K562 (cell line): ENCODE measurements at regions not wholly inside any gene's neighbourhood (a gene's known extent, or its start where the extent isn't known, plus 50 kb on each side); places are given as distances from the start of the nearest gene placed in this dataset.

Experiments
- ATAC-seq: fragments of 200-7000 bp; cut with Tn5 transposase; 3 replicates; pipeline ENCODE4 v1.9.1; 2020; ENCODE audit warnings: moderate library complexity
- BruUV-seq: library from RNA; stranded (reverse); fragments of 400-500 nt; replicated peaks from 2 replicates; lab custom pipeline; 2021; lab: Mats Ljungman, UMichigan
- CTCF ChIA-PET: fragments of 300-600 bp; formaldehyde crosslinking; extraction: SDS; loops from one replicate; lab custom pipeline; 2021; ENCODE audit warnings: low intra/inter-chr PET ratio; lab: Yijun Ruan, JAX
- POLR2A ChIA-PET: fragments of 300-600, 350-650 bp; sonication (Branson Sonifier 250); formaldehyde crosslinking; extraction: SDS; loops from one replicate; lab custom pipeline; 2021; ENCODE audit warnings: antibody characterized with exemption, inconsistent platforms; lab: Yijun Ruan, JAX
- DNase-seq, 4 experiments: peaks; one replicate each; pipeline versions ENCODE4 v3.0.0 to v3.0.0-alpha.2; 2011 to 2018; ENCODE audit warnings: low spot score in 3 of 4, mixed read lengths in 3 of 4; ENCODE audit errors: extremely low read depth in 1 of 4
- FAIRE-seq: peaks from 2 replicates; lab custom pipeline; 2011; peaks lifted over from hg19 to GRCh38; lab: Jason Lieb, UNC
- H2AFZ ChIP-seq: 2 replicates; pipeline ENCODE4 v1.6.0; 2011; ENCODE audit warnings: low read depth, low read length, control low read depth, inconsistent platforms
- H3K27ac ChIP-seq: fragments of 200-600 bp; 3 replicates; pipeline ENCODE4 v1.8.0; 2011; ENCODE audit warnings: low read depth, mild to moderate bottlenecking, control low read depth, inconsistent platforms, low read length, moderate library complexity, mixed read lengths; ENCODE audit errors: extremely low read depth
- H3K27me3 ChIP-seq, 2 experiments: fragments of 300-600 bp in 1 of 2; 2 replicates in 1 of 2; 3 replicates in 1 of 2; pipeline versions ENCODE4 v1.6.0 to v1.8.0; 2011; ENCODE audit warnings: inconsistent platforms in 2 of 2, low read length in 2 of 2, mild to moderate bottlenecking in 1 of 2, mixed read lengths in 1 of 2, moderate library complexity in 1 of 2; ENCODE audit not compliant: control insufficient read depth in 2 of 2, insufficient read depth in 2 of 2
- H3K36me3 ChIP-seq: fragments of 300-600 bp; 3 replicates; pipeline ENCODE4 v1.8.0; 2011; ENCODE audit warnings: mild to moderate bottlenecking, low read length, inconsistent platforms; ENCODE audit not compliant: control insufficient read depth, insufficient read depth
- H3K4me1 ChIP-seq, 2 experiments: fragments of 200-600 bp in 1 of 2; replicated peaks in 1 of 2; 2 replicates in 1 of 2; 3 replicates in 1 of 2; pipeline versions ENCODE4 v1.5.1 to v1.8.0; 2011; ENCODE audit warnings: inconsistent platforms in 2 of 2, low read length in 2 of 2, mild to moderate bottlenecking in 1 of 2, mixed read lengths in 1 of 2, moderate library complexity in 1 of 2; ENCODE audit not compliant: control insufficient read depth in 2 of 2, insufficient read depth in 2 of 2
- H3K4me2 ChIP-seq: 2 replicates; pipeline ENCODE4 v1.6.1; 2011; ENCODE audit warnings: low read length, control low read depth, inconsistent platforms, mixed read lengths; ENCODE audit not compliant: insufficient read depth
- H3K4me3 ChIP-seq: fragments of 200-600 bp; sonication (generic), shearing (Covaris generic); 2 replicates; pipeline ENCODE4 v1.5.1; 2016; ENCODE audit warnings: control low read depth, inconsistent platforms
- H3K79me2 ChIP-seq: fragments of 200-600 bp; 3 replicates; pipeline ENCODE4 v1.8.0; 2011; ENCODE audit warnings: low read length, inconsistent platforms; ENCODE audit not compliant: control insufficient read depth, insufficient read depth
- H3K9ac ChIP-seq, 2 experiments: 2 replicates each; pipeline versions ENCODE4 v1.6.0 to v1.6.1; 2011; ENCODE audit warnings: low read depth in 2 of 2, low read length in 2 of 2, control low read depth in 1 of 2, inconsistent platforms in 1 of 2, mild to moderate bottlenecking in 1 of 2, mixed read lengths in 1 of 2; ENCODE audit not compliant: insufficient read depth in 1 of 2
- H3K9me1 ChIP-seq: one replicate; pipeline ENCODE4 v1.6.0; 2011; ENCODE audit warnings: inconsistent platforms, mild to moderate bottlenecking, low read length, moderate library complexity; ENCODE audit not compliant: control insufficient read depth, insufficient read depth
- H3K9me3 ChIP-seq: replicated peaks from 2 replicates; pipeline ENCODE4 v1.5.1; 2011; ENCODE audit warnings: low read depth, low read length, inconsistent platforms; ENCODE audit not compliant: control insufficient read depth, insufficient read depth
- H4K20me1 ChIP-seq: replicated peaks from 2 replicates; pipeline ENCODE4 v1.6.1; 2011; ENCODE audit warnings: low read length, inconsistent platforms, mixed read lengths; ENCODE audit not compliant: control insufficient read depth, insufficient read depth
- ARID4B ChIP-seq: sonication (generic); formaldehyde crosslinking; IDR thresholded peaks from 2 replicates; pipeline ENCODE4 v1.8.0; 2022; ENCODE audit warnings: mild to moderate bottlenecking, missing genetic modification reagents
- CBFA2T2 ChIP-seq: fragments of 450-650 bp; conservative IDR thresholded peaks from 2 replicates; pipeline ENCODE4 v1.6.1; 2017; ENCODE audit warnings: mild to moderate bottlenecking
- CBX8 ChIP-seq: fragments of 200-600 bp; sonication (generic); IDR thresholded peaks from 2 replicates; pipeline ENCODE4 v1.6.1; 2012; ENCODE audit warnings: borderline replicate concordance, mixed run types, low read depth, mild to moderate bottlenecking, moderate library complexity, mixed read lengths, low read length, control low read depth, inconsistent platforms; ENCODE audit not compliant: poor library complexity, severe bottlenecking; ENCODE audit errors: extremely low read depth
- CXXC5 ChIP-seq: fragments of 250-450 bp; sonication (Bioruptor Pico); IDR thresholded peaks from 2 replicates; pipeline ENCODE4 v1.8.0; 2022; ENCODE audit warnings: inconsistent platforms, mild to moderate bottlenecking, moderate library complexity
- ID3 ChIP-seq, 2 experiments: fragments of 250-450 bp in 1 of 2; fragments of 450-650 bp in 1 of 2; sonication (Bioruptor Pico) in 1 of 2; IDR thresholded peaks; 2 replicates each; pipeline versions ENCODE4 v1.6.1 to v1.8.0; 2016 to 2021; ENCODE audit warnings: mild to moderate bottlenecking in 2 of 2, moderate library complexity in 2 of 2, missing compliant biosample characterization in 1 of 2, missing genetic modification characterization in 1 of 2
- KAT7 ChIP-seq: sonication (generic); formaldehyde crosslinking; IDR thresholded peaks from 2 replicates; pipeline ENCODE4 v1.8.0; 2022; ENCODE audit warnings: missing genetic modification reagents, mild to moderate bottlenecking, borderline replicate concordance
- TBL1XR1 ChIP-seq, 2 experiments: IDR thresholded peaks; 2 replicates each; pipeline ENCODE4 v1.6.1; 2012; ENCODE audit warnings: improper control_type of control experiment in 2 of 2, low read length in 2 of 2, mild to moderate bottlenecking in 1 of 2
- ZBTB26 ChIP-seq: fragments of 450-650 bp; formaldehyde crosslinking; IDR thresholded peaks from 2 replicates; pipeline ENCODE4 v1.4.0; 2022; ENCODE audit warnings: missing genetic modification characterization
- WGBS: fragments of 100-300 bp; shearing (Covaris generic); methylation state at CpG from one replicate; pipeline ENCODE4 v1.1.6; 2016; ENCODE audit warnings: low coverage, mixed read lengths; ENCODE audit not compliant: insufficient coverage; ENCODE audit errors: missing lambda C conversion rate; 5-methylcytosine and 5-hydroxymethylcytosine counted together
- in situ Hi-C: fragments of 300-500 bp; cut with MboI; formaldehyde crosslinking; loops from 4 replicates; pipeline ENCODE4 v1.15.0; 2018; ENCODE audit warnings: inconsistent platforms, mixed read lengths
- intact Hi-C: fragments of 100-400 bp; cut with micrococcal nuclease; formaldehyde crosslinking; loops from 2 replicates; pipeline ENCODE4 v1.14.2; 2022

GRCh38 chr6:167229586-167229985 lies 61.5 kb upstream of the UNC93A start:
- FAIRE-seq, result no peak
- Histone ChIP-seq H3K9me3 (no peaks in the 10 kb centered on the region), H3K27ac (no peak overlapping the region)
- 4% methylated on average over 4 of the region's 4 CpGs for WGBS
- TF ChIP-seq ZBTB26 (CRISPR knock-in tag) (no peak), CXXC5 (CRISPR knock-in tag) (no peak)
- TF ChIP-seq, all 486 proteins: peak for 0
- in situ Hi-C loops (no loop called here), intact Hi-C loops (no loop called here)
- DNase-seq, result no peak
- Histone ChIP-seq H3K36me3 (no peaks in the 10 kb centered on the region), H3K4me3 (no peak overlapping the region), H2AFZ (no peak overlapping the region), H3K79me2 (no peaks in the 10 kb centered on the region), H3K4me2 (no peak overlapping the region), H3K9ac (no peak overlapping the region), H3K27me3 (peaks cover 16 to 32% of the 10 kb centered on the region in 2 experiments), H3K9me1 (no peaks in the 10 kb centered on the region), H4K20me1 (no peaks in the 10 kb centered on the region; the same call in 1 of the 2 replicates), H3K4me1 (no peaks in the 10 kb centered on the region)
- no TSS peak for BruUV-seq
- ATAC-seq, result no peak
- POLR2A ChIA-PET, result interaction anchor here (1.8 kb wide), 1 partner anchor 18 kb away, joined by 4 read pairs; no protein-coding TSS in a partner anchor
- CTCF ChIA-PET, result no interaction called here

DNA sequence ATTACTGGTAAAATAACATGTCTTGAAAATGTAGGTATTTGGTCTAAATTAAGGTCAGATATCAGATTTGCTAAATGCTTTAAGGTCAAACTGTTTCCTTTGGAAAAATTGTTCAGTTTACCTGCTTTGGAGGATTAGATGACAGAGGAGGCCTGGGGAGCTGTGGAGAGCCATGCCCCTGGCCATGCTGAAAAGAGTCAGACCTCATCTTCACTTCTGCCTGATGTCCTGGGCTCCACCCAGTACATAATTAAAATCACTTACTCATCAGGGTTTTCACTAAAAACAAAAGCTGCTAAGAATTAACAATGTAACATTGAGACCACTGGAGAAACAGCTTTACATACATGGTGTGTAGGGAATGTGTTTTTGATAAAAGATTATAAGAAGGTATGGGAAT lies 60.8 kb upstream of the UNC93A start:
- no peak overlapping the region for H3K4me3 ChIP-seq
- CTCF ChIA-PET, result no interaction called here
- H3K4me2 ChIP-seq, result no peak overlapping the region
- H3K4me1 ChIP-seq, result peaks cover 0 to 2% of the 10 kb centered on the region in 2 experiments; a peak in 1 of 5 replicates
- intact Hi-C loops (no loop called here), in situ Hi-C loops (no loop called here)
- no peaks in the 10 kb centered on the region for H3K36me3 ChIP-seq
- no peak overlapping the region for H3K9ac ChIP-seq
- H4K20me1 ChIP-seq, result no peaks in the 10 kb centered on the region; the same call in 1 of the 2 replicates
- no TSS peak for BruUV-seq
- no peak for FAIRE-seq
- no peak overlapping the region for H2AFZ ChIP-seq
- no peaks in the 10 kb centered on the region for H3K9me1 ChIP-seq
- no peaks in the 10 kb centered on the region for H3K9me3 ChIP-seq
- H3K27me3 ChIP-seq, result peaks cover 13 to 37% of the 10 kb centered on the region in 2 experiments
- no peaks in the 10 kb centered on the region for H3K79me2 ChIP-seq
- no peak for ATAC-seq
- POLR2A ChIA-PET, result interaction anchor here (1.8 kb wide), 1 partner anchor 18 kb away, joined by 4 read pairs; no protein-coding TSS in a partner anchor
- DNase-seq, result no peak
- H3K27ac ChIP-seq, result no peak overlapping the region
- TF ChIP-seq ID3 (CRISPR knock-in tag; IDR thresholded peaks at IDR 0.05) (no peak), ID3 (tag; IDR thresholded peaks at IDR 0.05) (no peak), CBFA2T2 (no peak), KAT7 (CRISPR knock-in tag) (no peak), TBL1XR1 (IDR thresholded peaks at IDR 0.05; ENCODE audit: low read length in 2 of 2) (no peak), CBX8 (no peak), ARID4B (no peak)
